ENCODE measurements at regions not wholly inside any gene's neighbourhood (a gene's known extent, or its start where the extent isn't known, plus 50 kb on each side); places are given as distances from the start of the nearest gene placed in this dataset.

- ChIA-PET POLR2A (no interaction called here), CTCF (no interaction called here)
- no peak overlapping the region for H3K27ac Mint-ChIP-seq
- H3K27me3 Mint-ChIP-seq, result peaks cover 6% of the 10 kb centered on the region
- H3K9me3 Mint-ChIP-seq, result no peaks in the 10 kb centered on the region
- no peak overlapping the region for H3K4me3 Mint-ChIP-seq
- no peaks in the 10 kb centered on the region for H3K4me1 Mint-ChIP-seq (ENCODE audit: low read depth)
- DNase-seq, result no peak
- H3K36me3 Mint-ChIP-seq, result no peaks in the 10 kb centered on the region
- intact Hi-C loops (cut with micrococcal nuclease), result no loop called here
Observed at GRCh38 chr2:238710032-238710735, 137.7 kb upstream of the TWIST2 start.

GRCh38 chr2:238710787-238711186 is 137.1 kb upstream of the TWIST2 start:
- Mint-ChIP-seq H3K4me3 (no peak overlapping the region), H3K27me3 (peaks cover 7% of the 10 kb centered on the region), H3K4me1 (ENCODE audit: low read depth) (no peaks in the 10 kb centered on the region), H3K27ac (no peak overlapping the region), H3K9me3 (no peaks in the 10 kb centered on the region), H3K36me3 (no peaks in the 10 kb centered on the region)
- DNase-seq, result no peak
- ChIA-PET CTCF (no interaction called here), POLR2A (no interaction called here)
- intact Hi-C loops (cut with micrococcal nuclease), result no loop called here

GRCh38 chr2:238711346-238711745 is 136.5 kb upstream of the TWIST2 start:
- H3K4me1 Mint-ChIP-seq (ENCODE audit: low read depth), result no peaks in the 10 kb centered on the region
- intact Hi-C loops (cut with micrococcal nuclease), result no loop called here
- H3K36me3 Mint-ChIP-seq, result no peaks in the 10 kb centered on the region
- CTCF ChIA-PET, result no interaction called here
- no peaks in the 10 kb centered on the region for H3K9me3 Mint-ChIP-seq
- POLR2A ChIA-PET, result no interaction called here
- no peak overlapping the region for H3K4me3 Mint-ChIP-seq
- no peak overlapping the region for H3K27ac Mint-ChIP-seq
- no peak for DNase-seq
- peaks cover 13% of the 10 kb centered on the region for H3K27me3 Mint-ChIP-seq

GRCh38 chr2:238712011-238712410 is 135.9 kb upstream of the TWIST2 start:
- no peaks in the 10 kb centered on the region for H3K36me3 Mint-ChIP-seq
- DNase-seq, result no peak
- intact Hi-C loops (cut with micrococcal nuclease), result no loop called here
- H3K4me1 Mint-ChIP-seq (ENCODE audit: low read depth), result no peaks in the 10 kb centered on the region
- CTCF ChIA-PET, result no interaction called here
- H3K4me3 Mint-ChIP-seq, result no peak overlapping the region
- no peak overlapping the region for H3K27ac Mint-ChIP-seq
- H3K9me3 Mint-ChIP-seq, result no peaks in the 10 kb centered on the region
- POLR2A ChIA-PET, result no interaction called here
- H3K27me3 Mint-ChIP-seq, result peaks cover 18% of the 10 kb centered on the region

- Mint-ChIP-seq H3K9me3 (no peaks in the 10 kb centered on the region), H3K27ac (no peak overlapping the region)
- POLR2A ChIA-PET, result no interaction called here
Observed at GRCh38 chr2:238713198-238713826, 134.6 kb upstream of the TWIST2 start.

GRCh38 chr2:238714038-238714528 is 133.8 kb upstream of the TWIST2 start:
- intact Hi-C loops (cut with micrococcal nuclease), result no loop called here
- CTCF ChIA-PET, result no interaction called here
- Mint-ChIP-seq H3K4me3 (no peak overlapping the region), H3K27ac (no peak overlapping the region), H3K36me3 (no peaks in the 10 kb centered on the region), H3K4me1 (ENCODE audit: low read depth) (no peaks in the 10 kb centered on the region), H3K27me3 (peaks cover 21% of the 10 kb centered on the region), H3K9me3 (no peaks in the 10 kb centered on the region)
- POLR2A ChIA-PET, result no interaction called here
- no peak for DNase-seq

More at GRCh38 chr2:238713198-238713826, 134.6 kb upstream of the TWIST2 start:
- no peak overlapping the region for H3K4me3 Mint-ChIP-seq
- peaks cover 21% of the 10 kb centered on the region for H3K27me3 Mint-ChIP-seq
- intact Hi-C loops (cut with micrococcal nuclease), result no loop called here
- CTCF ChIA-PET, result no interaction called here
- no peaks in the 10 kb centered on the region for H3K36me3 Mint-ChIP-seq
- no peaks in the 10 kb centered on the region for H3K4me1 Mint-ChIP-seq (ENCODE audit: low read depth)
- no peak for DNase-seq

- Mint-ChIP-seq H3K9me3 (no peaks in the 10 kb centered on the region), H3K27me3 (peaks cover 24% of the 10 kb centered on the region), H3K36me3 (no peaks in the 10 kb centered on the region), H3K27ac (no peak overlapping the region), H3K4me1 (ENCODE audit: low read depth) (no peaks in the 10 kb centered on the region), H3K4me3 (no peak overlapping the region)
- ChIA-PET POLR2A (no interaction called here), CTCF (no interaction called here)
- DNase-seq, result no peak
- intact Hi-C loops (cut with micrococcal nuclease), result no loop called here
Observed at GRCh38 chr2:238716171-238716570, 131.7 kb upstream of the TWIST2 start.

GRCh38 chr2:238716585-238716984 is 131.3 kb upstream of the TWIST2 start:
- Mint-ChIP-seq H3K36me3 (no peaks in the 10 kb centered on the region), H3K9me3 (no peaks in the 10 kb centered on the region), H3K27me3 (peaks cover 23% of the 10 kb centered on the region), H3K4me1 (ENCODE audit: low read depth) (no peaks in the 10 kb centered on the region), H3K27ac (no peak overlapping the region), H3K4me3 (no peak overlapping the region)
- CTCF ChIA-PET, result no interaction called here
- intact Hi-C loops (cut with micrococcal nuclease), result no loop called here
- POLR2A ChIA-PET, result no interaction called here
- DNase-seq, result no peak

GRCh38 chr2:238717084-238717483 is 130.8 kb upstream of the TWIST2 start:
- H3K27me3 Mint-ChIP-seq, result peaks cover 19% of the 10 kb centered on the region
- H3K9me3 Mint-ChIP-seq, result no peaks in the 10 kb centered on the region
- H3K36me3 Mint-ChIP-seq, result no peaks in the 10 kb centered on the region
- ChIA-PET CTCF (no interaction called here), POLR2A (no interaction called here)
- H3K27ac Mint-ChIP-seq, result no peak overlapping the region
- H3K4me3 Mint-ChIP-seq, result no peak overlapping the region
- intact Hi-C loops (cut with micrococcal nuclease), result no loop called here
- no peak for DNase-seq
- no peaks in the 10 kb centered on the region for H3K4me1 Mint-ChIP-seq (ENCODE audit: low read depth)

GRCh38 chr2:238719641-238720040 is 128.2 kb upstream of the TWIST2 start:
- no peaks in the 10 kb centered on the region for H3K36me3 Mint-ChIP-seq
- no peak overlapping the region for H3K4me3 Mint-ChIP-seq
- intact Hi-C loops (cut with micrococcal nuclease), result loop anchor here (5.0 kb wide), 1 partner anchor 68 kb away; no protein-coding TSS in a partner anchor
- H3K9me3 Mint-ChIP-seq, result peaks cover 3% of the 10 kb centered on the region
- H3K27me3 Mint-ChIP-seq, result peaks cover 21% of the 10 kb centered on the region
- ChIA-PET CTCF (interaction anchor here (0.8 kb wide), 1 partner anchor 65 kb away, joined by 3 read pairs; no protein-coding TSS in a partner anchor), POLR2A (no interaction called here)
- no peaks in the 10 kb centered on the region for H3K4me1 Mint-ChIP-seq (ENCODE audit: low read depth)
- no peak overlapping the region for H3K27ac Mint-ChIP-seq
- no peak for DNase-seq

- H3K4me1 Mint-ChIP-seq (ENCODE audit: low read depth), result no peaks in the 10 kb centered on the region
- POLR2A ChIA-PET, result no interaction called here
- no peak overlapping the region for H3K27ac Mint-ChIP-seq
- peak; percentile 64 for DNase-seq
- CTCF ChIA-PET, result interaction anchor here (0.6 to 1.7 kb wide), 3 partner anchors 8 to 64 kb away, joined by 3 to 4 read pairs (median 3); no protein-coding TSS in a partner anchor
- peaks cover 3% of the 10 kb centered on the region for H3K9me3 Mint-ChIP-seq
- peaks cover 21% of the 10 kb centered on the region for H3K27me3 Mint-ChIP-seq
- no peaks in the 10 kb centered on the region for H3K36me3 Mint-ChIP-seq
- H3K4me3 Mint-ChIP-seq, result no peak overlapping the region
- intact Hi-C loops (cut with micrococcal nuclease), result loop anchor here (5.0 kb wide), 1 partner anchor 67 kb away; no protein-coding TSS in a partner anchor
Observed at GRCh38 chr2:238720232-238720672, 127.6 kb upstream of the TWIST2 start.

GRCh38 chr2:238722181-238722580 is 125.7 kb upstream of the TWIST2 start:
- Mint-ChIP-seq H3K4me1 (ENCODE audit: low read depth) (no peaks in the 10 kb centered on the region), H3K27ac (no peak overlapping the region), H3K4me3 (no peak overlapping the region), H3K9me3 (peaks cover 3% of the 10 kb centered on the region), H3K36me3 (no peaks in the 10 kb centered on the region), H3K27me3 (peaks cover 14% of the 10 kb centered on the region)
- ChIA-PET POLR2A (no interaction called here), CTCF (interaction anchor here (1.1 to 1.2 kb wide), 2 partner anchors 17 to 38 kb away, joined by 3 read pairs; no protein-coding TSS in a partner anchor)
- no peak for DNase-seq
- intact Hi-C loops (cut with micrococcal nuclease), result loop anchor here (5.0 kb wide), 1 partner anchor 65 kb away; no protein-coding TSS in a partner anchor
